Esophagus (tissue), 2 donors: ENCODE measurements at regions not wholly inside any gene's neighbourhood (a gene's known extent, or its start where the extent isn't known, plus 50 kb on each side); places are given as distances from the start of the nearest gene placed in this dataset.
A peak's percentile ranks its signal among the peaks of the same experiment; 100 is the strongest.

Source experiments
- H3K27ac ChIP-seq, 2 donors: one replicate each; pipeline ENCODE4 v1.5.1; 2013; ENCODE audit warnings: low read depth in 2 of 2, mild to moderate bottlenecking in 2 of 2, inconsistent platforms in 1 of 2, low read length in 1 of 2, moderate library complexity in 1 of 2
- H3K27me3 ChIP-seq, 2 donors: one replicate each; pipeline ENCODE4 v1.6.1; 2013; ENCODE audit warnings: low read length in 2 of 2, control low read depth in 1 of 2, mild to moderate bottlenecking in 1 of 2; ENCODE audit not compliant: insufficient read depth in 2 of 2, control insufficient read depth in 1 of 2
- H3K36me3 ChIP-seq, 2 donors: one replicate each; pipeline ENCODE4 v1.6.1; 2013; ENCODE audit warnings: low read length in 1 of 2; ENCODE audit not compliant: control insufficient read depth in 2 of 2, insufficient read depth in 2 of 2
- H3K4me1 ChIP-seq, 2 donors: one replicate each; pipeline ENCODE4 v1.6.1; 2013; ENCODE audit warnings: low read length in 1 of 2; ENCODE audit not compliant: control insufficient read depth in 2 of 2, insufficient read depth in 2 of 2
- H3K4me3 ChIP-seq, 2 donors: one replicate each; pipeline ENCODE4 v1.5.1; 2013; ENCODE audit warnings: low read length in 2 of 2, mild to moderate bottlenecking in 2 of 2, low read depth in 1 of 2, moderate library complexity in 1 of 2
- H3K9me3 ChIP-seq, 2 donors: one replicate each; pipeline ENCODE4 v1.6.1; 2013; ENCODE audit warnings: mild to moderate bottlenecking in 2 of 2, low read depth in 1 of 2, low read length in 1 of 2, moderate library complexity in 1 of 2; ENCODE audit not compliant: control insufficient read depth in 2 of 2, insufficient read depth in 1 of 2
- WGBS, 2 donors: extraction: QIAGEN DNeasy Blood & Tissue Kit; methylation state at CpG; one replicate each; pipeline ENCODE4 v1.1.7; 2013; 5-methylcytosine and 5-hydroxymethylcytosine counted together
- donor health status: healthy with polysubstance abuse.
- donor health status: Bipolar disorder and iron deficiency.

DNA sequence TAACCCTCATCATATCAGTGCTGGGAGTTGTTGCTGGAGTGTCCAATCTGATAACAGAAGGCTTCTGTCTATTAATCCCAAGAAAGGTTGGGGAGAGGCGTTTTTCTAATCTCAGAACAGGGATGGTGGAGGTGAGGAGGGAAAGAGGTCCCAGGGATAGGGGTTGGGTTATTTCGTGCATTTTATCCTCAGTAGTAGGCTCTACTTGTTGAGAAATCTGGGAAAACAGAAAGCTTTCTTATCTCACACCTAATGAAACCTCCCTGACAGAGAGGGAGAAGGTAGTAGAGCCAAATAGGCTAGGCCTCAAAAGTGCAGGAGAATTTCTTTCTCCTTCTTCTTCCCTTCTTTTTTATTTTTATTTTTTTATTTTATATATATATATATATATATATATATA, 281.8 kb upstream of the MAP3K7 start:
- H3K4me1 ChIP-seq, result no peaks in the 10 kb centered on the region
- WGBS, 2 donors, result 75 to 78% methylated on average over 2 of the region's 2 CpGs
- no peak overlapping the region for H3K4me3 ChIP-seq
- H3K36me3 ChIP-seq, result no peaks in the 10 kb centered on the region
- no peaks in the 10 kb centered on the region for H3K9me3 ChIP-seq
- no peak overlapping the region for H3K27ac ChIP-seq
- H3K27me3 ChIP-seq, result no peaks in the 10 kb centered on the region

DNA sequence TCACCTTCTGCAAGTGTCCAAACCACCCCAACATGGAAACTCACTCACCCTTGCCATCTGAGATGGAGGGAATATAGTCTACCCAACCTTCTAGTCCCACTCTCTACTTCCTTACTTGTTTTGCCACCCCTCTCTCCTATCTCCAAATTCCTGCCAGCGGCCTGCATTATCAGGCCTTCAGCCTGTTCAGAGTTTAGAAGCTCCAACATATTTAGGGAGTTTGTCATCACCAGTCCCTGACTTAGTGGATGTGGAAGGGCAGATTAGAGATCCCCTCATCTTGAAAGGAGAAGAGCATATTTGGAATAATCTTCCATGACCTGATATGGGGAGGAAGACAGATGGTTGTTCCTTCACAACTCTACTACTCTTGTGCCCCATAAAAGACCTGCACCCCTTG, 281.4 kb upstream of the MAP3K7 start:
- Histone ChIP-seq H3K36me3 (no peaks in the 10 kb centered on the region), H3K27me3 (no peaks in the 10 kb centered on the region), H3K27ac (no peak overlapping the region), H3K9me3 (no peaks in the 10 kb centered on the region), H3K4me3 (no peak overlapping the region), H3K4me1 (no peaks in the 10 kb centered on the region)
- 82 to 90% methylated on average over 1 of the region's 1 CpG for WGBS, 2 donors

DNA sequence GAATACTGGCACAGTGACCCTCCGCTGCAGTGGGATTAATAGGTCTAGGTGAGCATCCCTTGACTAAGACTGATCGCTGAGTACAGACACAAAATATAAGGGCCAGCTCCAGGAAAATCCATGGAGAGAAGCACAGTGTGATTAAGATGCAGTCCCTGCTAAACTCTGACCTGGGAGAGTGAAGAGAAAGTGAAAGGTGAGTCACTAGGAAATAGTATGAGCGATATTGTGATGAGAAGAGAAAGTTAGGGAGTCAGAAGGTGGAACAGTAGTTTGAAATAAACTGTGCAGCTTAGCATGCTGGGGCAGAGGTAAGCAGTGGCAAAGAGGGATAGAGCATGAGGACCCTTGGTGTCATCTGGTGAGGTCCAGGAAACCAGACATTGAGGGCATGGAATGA, 278.6 kb upstream of the MAP3K7 start:
- no peaks in the 10 kb centered on the region for H3K4me1 ChIP-seq
- no peak overlapping the region for H3K4me3 ChIP-seq
- no peaks in the 10 kb centered on the region for H3K36me3 ChIP-seq
- 81 to 88% methylated on average over 3 of the region's 3 CpGs for WGBS, 2 donors
- H3K27ac ChIP-seq, result no peak overlapping the region
- no peaks in the 10 kb centered on the region for H3K9me3 ChIP-seq
- no peaks in the 10 kb centered on the region for H3K27me3 ChIP-seq

DNA sequence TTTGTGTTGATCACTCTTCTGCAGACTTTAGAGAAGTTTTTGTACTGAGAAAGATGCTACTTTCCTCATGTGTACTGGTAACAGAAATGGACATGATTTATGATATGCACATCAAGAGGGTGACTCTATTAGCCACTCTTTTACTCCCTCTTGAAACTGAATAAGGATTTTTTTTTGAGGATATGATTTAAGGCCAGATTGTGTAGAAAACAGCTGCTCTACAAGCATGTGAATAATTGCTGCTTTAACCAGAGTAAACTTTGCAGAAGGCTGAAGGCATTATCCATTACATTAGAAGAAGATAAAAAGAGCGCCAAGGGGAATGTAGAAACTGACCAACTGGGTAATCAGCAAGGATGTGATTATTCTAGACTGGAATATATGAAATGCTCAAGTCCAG, 276.2 kb upstream of the MAP3K7 start:
- Histone ChIP-seq H3K4me3 (no peak overlapping the region), H3K9me3 (no peaks in the 10 kb centered on the region), H3K4me1 (no peaks in the 10 kb centered on the region), H3K36me3 (no peaks in the 10 kb centered on the region), H3K27ac (no peak overlapping the region), H3K27me3 (no peaks in the 10 kb centered on the region)
- WGBS, 2 donors, result 89 to 94% methylated on average over 1 of the region's 1 CpG

DNA sequence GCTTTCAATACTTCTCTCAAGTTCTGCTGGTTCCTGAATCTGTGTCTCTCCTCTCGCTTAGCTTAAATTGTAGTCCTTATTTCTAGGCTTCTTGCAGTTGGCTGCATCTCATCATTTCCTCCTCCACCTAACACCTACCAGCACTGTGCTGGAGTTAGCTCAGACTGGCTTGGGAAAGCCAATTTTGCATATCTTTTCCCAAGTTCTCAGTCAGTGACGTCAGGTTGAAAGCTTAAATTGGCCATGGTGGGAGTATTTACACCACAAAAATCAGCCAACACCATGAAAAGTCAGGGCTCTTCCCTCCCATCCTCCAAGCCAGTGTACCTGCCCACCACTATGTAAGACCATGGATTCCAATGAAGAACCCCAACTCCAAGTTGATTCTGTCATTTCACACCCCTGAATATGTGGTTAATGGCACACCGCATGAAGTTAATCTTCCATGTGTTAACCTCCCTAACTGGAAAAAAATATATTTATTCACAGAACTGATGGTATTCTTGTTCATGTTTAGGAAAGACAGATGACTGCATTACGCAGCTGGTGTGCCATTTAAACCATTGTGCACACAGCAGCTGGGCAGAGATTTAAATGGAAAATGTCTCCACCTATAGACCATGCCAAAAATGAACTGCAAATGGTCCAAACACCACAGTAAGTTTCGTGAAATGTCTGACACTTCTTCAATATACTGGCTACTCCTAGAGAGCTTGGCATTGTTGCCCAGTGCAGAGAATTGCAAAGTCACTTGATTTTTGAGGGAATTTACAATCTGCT, 274.1 kb upstream of the MAP3K7 start:
- 91 to 95% methylated on average over 5 of the region's 5 CpGs for WGBS, 2 donors

DNA sequence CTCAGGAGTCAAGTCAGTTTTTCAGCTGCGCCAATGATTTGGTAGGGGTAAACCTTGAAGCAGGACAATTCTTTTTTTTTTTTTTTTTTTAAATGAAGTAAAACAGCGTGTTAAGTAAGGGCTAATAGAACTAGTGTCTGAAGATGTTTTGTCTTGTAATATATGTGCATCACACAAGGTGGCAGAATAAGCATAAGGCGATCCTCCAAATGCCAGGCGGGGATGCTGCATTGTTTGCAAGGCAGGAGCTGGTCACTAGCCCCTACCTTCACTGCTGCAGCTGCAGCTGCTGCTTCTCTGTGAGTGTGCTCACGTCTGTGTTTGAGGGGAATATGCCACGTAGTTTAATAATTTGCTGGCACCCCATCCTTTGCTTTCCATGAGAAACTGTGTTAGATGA, 272.7 kb upstream of the MAP3K7 start:
- Histone ChIP-seq H3K36me3 (no peaks in the 10 kb centered on the region), H3K4me3 (no peak overlapping the region), H3K4me1 (no peaks in the 10 kb centered on the region), H3K27ac (no peak overlapping the region), H3K9me3 (no peaks in the 10 kb centered on the region), H3K27me3 (no peaks in the 10 kb centered on the region)
- 70 to 75% methylated on average over 6 of the region's 6 CpGs for WGBS, 2 donors

More for the DNA sequence above, 274.1 kb upstream of the MAP3K7 start:
- Histone ChIP-seq H3K9me3 (no peaks in the 10 kb centered on the region), H3K4me3 (no peak overlapping the region), H3K4me1 (no peaks in the 10 kb centered on the region), H3K27ac (no peak overlapping the region), H3K36me3 (no peaks in the 10 kb centered on the region), H3K27me3 (no peaks in the 10 kb centered on the region)

DNA sequence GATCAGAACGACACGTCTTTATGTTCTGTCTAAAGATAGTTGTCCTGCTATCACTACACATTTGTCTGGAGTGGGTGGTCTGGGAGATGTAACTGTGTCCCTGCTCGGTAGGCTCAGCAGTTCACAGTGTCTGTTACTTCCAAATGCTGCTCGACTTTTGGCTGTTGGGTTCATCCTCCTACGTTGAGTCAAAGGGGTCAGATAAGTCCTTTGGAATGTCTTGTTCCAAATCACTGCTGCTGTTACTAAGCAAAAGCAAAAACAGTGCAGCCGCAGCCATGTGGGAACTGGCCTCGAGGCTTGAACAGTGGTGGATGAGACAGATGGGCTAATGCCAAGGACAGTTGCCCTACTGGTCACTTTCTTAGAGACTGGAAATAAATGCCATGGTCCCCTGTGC, 272.2 kb upstream of the MAP3K7 start:
- H3K27ac ChIP-seq, result no peak overlapping the region
- H3K36me3 ChIP-seq, result no peaks in the 10 kb centered on the region
- H3K27me3 ChIP-seq, result no peaks in the 10 kb centered on the region
- no peaks in the 10 kb centered on the region for H3K9me3 ChIP-seq
- H3K4me1 ChIP-seq, result no peaks in the 10 kb centered on the region
- no peak overlapping the region for H3K4me3 ChIP-seq
- 55 to 60% methylated on average over 7 of the region's 7 CpGs for WGBS, 2 donors

DNA sequence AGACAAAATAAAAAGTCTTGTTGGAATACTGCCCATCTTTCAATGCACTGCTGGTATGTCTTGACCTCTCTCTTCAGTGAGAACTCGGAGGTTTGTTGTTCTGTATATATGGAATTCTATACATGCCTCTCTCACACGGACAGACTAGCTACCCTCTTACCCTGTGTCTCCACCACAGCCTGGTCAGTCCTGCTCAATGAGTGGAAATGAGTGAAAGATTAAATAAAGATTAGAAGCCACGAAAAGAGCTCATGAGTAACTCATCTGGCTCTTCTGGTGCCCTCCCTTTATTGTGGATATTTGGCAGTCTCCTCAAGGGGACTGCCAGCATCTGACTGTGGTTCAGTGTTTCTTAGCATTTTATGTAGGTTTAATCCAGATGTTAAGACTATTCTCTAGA, 262.8 kb upstream of the MAP3K7 start:
- Histone ChIP-seq H3K36me3 (no peaks in the 10 kb centered on the region), H3K9me3 (no peaks in the 10 kb centered on the region), H3K4me3 (no peak overlapping the region), H3K4me1 (no peaks in the 10 kb centered on the region), H3K27me3 (no peaks in the 10 kb centered on the region), H3K27ac (peak overlapping the region in 1 of 2 donors; percentile 10)
- WGBS, 2 donors, result 25 to 32% methylated on average over 3 of the region's 3 CpGs

DNA sequence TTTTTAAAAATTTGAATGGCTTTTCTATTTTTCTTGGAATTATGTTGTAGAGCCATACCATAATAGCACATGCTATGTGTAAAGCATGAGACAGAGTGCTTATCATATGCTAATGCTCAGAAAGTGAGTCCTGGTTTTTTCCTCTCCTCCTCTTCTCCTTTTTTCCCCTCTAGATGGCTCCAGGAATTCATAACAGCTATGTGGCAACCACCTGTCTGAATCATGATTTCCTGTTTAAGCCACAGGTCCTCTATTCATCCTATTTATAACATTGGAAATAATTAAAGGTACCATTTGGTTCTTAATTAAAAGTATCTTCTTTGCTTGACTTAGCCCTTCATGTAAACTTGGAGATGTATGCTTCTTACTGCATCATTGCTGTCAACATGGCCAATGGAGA, 260.0 kb upstream of the MAP3K7 start:
- Histone ChIP-seq H3K4me1 (no peaks in the 10 kb centered on the region), H3K9me3 (no peaks in the 10 kb centered on the region), H3K27ac (no peak overlapping the region), H3K4me3 (no peak overlapping the region), H3K27me3 (no peaks in the 10 kb centered on the region), H3K36me3 (no peaks in the 10 kb centered on the region)

DNA sequence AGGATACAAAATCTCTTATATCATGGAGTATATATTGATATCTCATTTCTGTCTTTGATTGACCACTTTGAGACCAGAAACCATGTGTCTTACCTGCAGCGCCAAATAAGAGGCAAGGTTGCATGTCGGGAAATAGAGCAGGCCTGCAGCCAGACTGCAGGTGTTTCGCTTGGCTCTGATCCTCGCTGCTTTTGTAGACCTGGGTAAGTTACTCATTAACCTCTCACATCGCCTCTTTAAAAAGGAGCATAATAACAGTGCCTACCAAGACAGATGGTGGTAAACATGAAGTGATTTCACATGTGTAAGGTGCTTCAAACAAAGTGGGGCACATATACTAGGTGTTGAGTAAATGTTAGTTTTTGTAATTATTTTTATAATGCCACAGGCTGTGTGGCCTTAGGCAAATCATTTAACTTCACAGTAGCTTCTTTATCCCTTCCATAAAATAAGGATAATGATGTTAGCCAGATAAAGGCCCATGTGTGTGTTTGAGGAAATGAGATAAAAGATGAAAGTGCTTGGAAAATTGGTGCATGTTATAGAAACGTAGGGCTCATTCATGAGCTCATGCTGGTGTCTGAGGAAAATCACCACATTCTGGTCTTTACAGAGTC, 248.8 kb upstream of the MAP3K7 start:
- no peaks in the 10 kb centered on the region for H3K4me1 ChIP-seq
- no peaks in the 10 kb centered on the region for H3K9me3 ChIP-seq
- no peaks in the 10 kb centered on the region for H3K27me3 ChIP-seq
- WGBS, 2 donors, result 70 to 82% methylated on average over 6 of the region's 6 CpGs
- H3K36me3 ChIP-seq, result no peaks in the 10 kb centered on the region
- no peak overlapping the region for H3K27ac ChIP-seq
- no peak overlapping the region for H3K4me3 ChIP-seq
